ENCODE measurements at regions not wholly inside any gene's neighbourhood (a gene's known extent, or its start where the extent isn't known, plus 50 kb on each side); places are given as distances from the start of the nearest gene placed in this dataset.

- H3K27ac ChIP-seq (ENCODE audit: low read depth in 1 of 2, low read length in 2 of 2): no peak overlapping the region
- ChIA-PET POLR2A (no interaction called here), CTCF (no interaction called here)
- no peaks in the 10 kb centered on the region for H3K27me3 ChIP-seq (ENCODE audit: control insufficient read depth in 1 of 2, insufficient read depth in 2 of 2, low read length in 2 of 2)
- Mint-ChIP-seq H3K36me3 (ENCODE audit: low read depth) (no peaks in the 10 kb centered on the region), H3K9me3 (no peaks in the 10 kb centered on the region), H3K27ac (no peak overlapping the region), H3K4me3 (no peak overlapping the region), H3K4me1 (ENCODE audit: low read depth) (no peaks in the 10 kb centered on the region), H3K27me3 (no peaks in the 10 kb centered on the region)
- ATAC-seq (ENCODE audit: poor library complexity) (no peak), DNase-seq (no peak)
- TF ChIP-seq, protein P1, sequence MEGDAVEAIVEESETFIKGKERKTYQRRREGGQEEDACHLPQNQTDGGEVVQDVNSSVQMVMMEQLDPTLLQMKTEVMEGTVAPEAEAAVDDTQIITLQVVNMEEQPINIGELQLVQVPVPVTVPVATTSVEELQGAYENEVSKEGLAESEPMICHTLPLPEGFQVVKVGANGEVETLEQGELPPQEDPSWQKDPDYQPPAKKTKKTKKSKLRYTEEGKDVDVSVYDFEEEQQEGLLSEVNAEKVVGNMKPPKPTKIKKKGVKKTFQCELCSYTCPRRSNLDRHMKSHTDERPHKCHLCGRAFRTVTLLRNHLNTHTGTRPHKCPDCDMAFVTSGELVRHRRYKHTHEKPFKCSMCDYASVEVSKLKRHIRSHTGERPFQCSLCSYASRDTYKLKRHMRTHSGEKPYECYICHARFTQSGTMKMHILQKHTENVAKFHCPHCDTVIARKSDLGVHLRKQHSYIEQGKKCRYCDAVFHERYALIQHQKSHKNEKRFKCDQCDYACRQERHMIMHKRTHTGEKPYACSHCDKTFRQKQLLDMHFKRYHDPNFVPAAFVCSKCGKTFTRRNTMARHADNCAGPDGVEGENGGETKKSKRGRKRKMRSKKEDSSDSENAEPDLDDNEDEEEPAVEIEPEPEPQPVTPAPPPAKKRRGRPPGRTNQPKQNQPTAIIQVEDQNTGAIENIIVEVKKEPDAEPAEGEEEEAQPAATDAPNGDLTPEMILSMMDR (IDR thresholded peaks at IDR 0.05): no peak
- H3K9me3 ChIP-seq (ENCODE audit: control insufficient read depth in 1 of 2, insufficient read depth in 1 of 2, low read length in 2 of 2): peaks cover 4 to 5% of the 10 kb centered on the region in 2 experiments
- H3K36me3 ChIP-seq (ENCODE audit: insufficient read depth, low read length): no peaks in the 10 kb centered on the region
- H3K4me3 ChIP-seq (ENCODE audit: low read length): no peak overlapping the region
- H3K4me1 ChIP-seq (ENCODE audit: insufficient read depth, low read length): no peaks in the 10 kb centered on the region
- intact Hi-C loops (cut with DNase I, micrococcal nuclease): no loop called here
These were observed 1461.2 kb upstream of the CDH8 start for GRCh38 chr16:63497408-63497807.

GRCh38 chr16:63496282-63496681 is 1460.0 kb upstream of the CDH8 start:
- peaks cover 4% of the 10 kb centered on the region for H3K9me3 Mint-ChIP-seq
- H3K4me3 Mint-ChIP-seq: no peak overlapping the region
- intact Hi-C loops (cut with DNase I, micrococcal nuclease): no loop called here
- CTCF ChIA-PET: no interaction called here
- H3K27ac Mint-ChIP-seq: no peak overlapping the region
- no peaks in the 10 kb centered on the region for H3K27me3 Mint-ChIP-seq
- no peaks in the 10 kb centered on the region for H3K27me3 ChIP-seq (ENCODE audit: control insufficient read depth in 1 of 2, insufficient read depth in 2 of 2, low read length in 2 of 2)
- no peak for DNase-seq
- H3K36me3 ChIP-seq (ENCODE audit: insufficient read depth, low read length): no peaks in the 10 kb centered on the region
- H3K9me3 ChIP-seq (ENCODE audit: control insufficient read depth in 1 of 2, insufficient read depth in 1 of 2, low read length in 2 of 2): peaks cover 4 to 5% of the 10 kb centered on the region in 2 experiments
- no peaks in the 10 kb centered on the region for H3K4me1 ChIP-seq (ENCODE audit: insufficient read depth, low read length)
- H3K4me1 Mint-ChIP-seq (ENCODE audit: low read depth): no peaks in the 10 kb centered on the region
- ATAC-seq (ENCODE audit: poor library complexity): no peak
- TF ChIP-seq, protein P1 (IDR thresholded peaks at IDR 0.05): no peak
- POLR2A ChIA-PET: no interaction called here
- no peak overlapping the region for H3K4me3 ChIP-seq (ENCODE audit: low read length)
- H3K27ac ChIP-seq (ENCODE audit: low read depth in 1 of 2, low read length in 2 of 2): no peak overlapping the region
- no peaks in the 10 kb centered on the region for H3K36me3 Mint-ChIP-seq (ENCODE audit: low read depth)

- Histone ChIP-seq H3K4me1 (ENCODE audit: insufficient read depth, low read length) (no peaks in the 10 kb centered on the region), H3K9me3 (ENCODE audit: control insufficient read depth in 1 of 2, insufficient read depth in 1 of 2, low read length in 2 of 2) (peaks cover 0 to 3% of the 10 kb centered on the region in 2 experiments), H3K4me3 (ENCODE audit: low read length) (no peak overlapping the region), H3K27ac (ENCODE audit: low read depth in 1 of 2, low read length in 2 of 2) (no peak overlapping the region), H3K36me3 (ENCODE audit: insufficient read depth, low read length) (no peaks in the 10 kb centered on the region), H3K27me3 (ENCODE audit: control insufficient read depth in 1 of 2, insufficient read depth in 2 of 2, low read length in 2 of 2) (no peaks in the 10 kb centered on the region)
- Mint-ChIP-seq H3K27me3 (no peaks in the 10 kb centered on the region), H3K4me1 (ENCODE audit: low read depth) (no peaks in the 10 kb centered on the region), H3K9me3 (peaks cover 12% of the 10 kb centered on the region), H3K27ac (no peak overlapping the region), H3K36me3 (ENCODE audit: low read depth) (no peaks in the 10 kb centered on the region), H3K4me3 (no peak overlapping the region)
- TF ChIP-seq, protein P1 (IDR thresholded peaks at IDR 0.05): no peak
- intact Hi-C loops (cut with DNase I, micrococcal nuclease): no loop called here
- no peak for ATAC-seq (ENCODE audit: poor library complexity)
- CTCF ChIA-PET: no interaction called here
- POLR2A ChIA-PET: no interaction called here
- no peak for DNase-seq
These were observed 1452.7 kb upstream of the CDH8 start for GRCh38 chr16:63488955-63489354.

Measured in CD4-positive, alpha-beta T cell (primary cell).